Hypothalamus (tissue), 51 donors: ENCODE measurements at regions not wholly inside any gene's neighbourhood (a gene's known extent, or its start where the extent isn't known, plus 50 kb on each side); places are given as distances from the start of the nearest gene placed in this dataset.
"Not testable (repeated sequence)": the region's sequence is repeated elsewhere in the genome, so short reads cannot be mapped to it uniquely, and the experiment has no call there.

Experiments used
- DNase-seq, 51 donors: peaks; one replicate each; lab custom pipeline; 2025; lab: John Stamatoyannopoulos, UW

GRCh38 chr5:116970318-116970717 lies 395.7 kb upstream of the SEMA6A start:
- no peak for DNase-seq

- no peak for DNase-seq
These were observed 389.8 kb upstream of the SEMA6A start for GRCh38 chr5:116964438-116964837.

- no peak for DNase-seq
These were observed 386.4 kb upstream of the SEMA6A start for GRCh38 chr5:116961021-116961420.

- no peak for DNase-seq
These were observed 385.2 kb upstream of the SEMA6A start for GRCh38 chr5:116959843-116960242.

GRCh38 chr5:116953251-116953930 lies 378.8 kb upstream of the SEMA6A start:
- DNase-seq, result peak in 22 of 51 donors; percentile 1 to 83 (median 16)

GRCh38 chr5:116951219-116951618 lies 376.6 kb upstream of the SEMA6A start:
- DNase-seq, result no peak

- DNase-seq, result peak in 29 of 51 donors; percentile 1 to 48 (median 19)
These were observed 373.3 kb upstream of the SEMA6A start for GRCh38 chr5:116947691-116948528.

GRCh38 chr5:116945613-116946382 lies 371.2 kb upstream of the SEMA6A start:
- DNase-seq, result not testable (repeated sequence)

GRCh38 chr5:116944183-116944582 lies 369.6 kb upstream of the SEMA6A start:
- DNase-seq, result no peak

- no peak for DNase-seq
These were observed 368.0 kb upstream of the SEMA6A start for GRCh38 chr5:116942622-116943021.

GRCh38 chr5:116939641-116940040 lies 365.0 kb upstream of the SEMA6A start:
- DNase-seq, result peak in 1 of 51 donors; percentile 7

GRCh38 chr5:116938488-116938887 lies 363.9 kb upstream of the SEMA6A start:
- DNase-seq, result peak in 20 of 51 donors; percentile 1 to 58 (median 12)

GRCh38 chr5:116935561-116936162 lies 361.0 kb upstream of the SEMA6A start:
- DNase-seq, result no peak

- DNase-seq, result no peak
These were observed 356.0 kb upstream of the SEMA6A start for GRCh38 chr5:116930616-116931015.

- DNase-seq, result no peak
These were observed 348.7 kb upstream of the SEMA6A start for GRCh38 chr5:116923344-116923743.

- DNase-seq, result no peak
These were observed 347.9 kb upstream of the SEMA6A start for GRCh38 chr5:116922532-116922931.

- no peak for DNase-seq
These were observed 340.4 kb upstream of the SEMA6A start for GRCh38 chr5:116914869-116915504.

GRCh38 chr5:116912221-116912620 lies 337.6 kb upstream of the SEMA6A start:
- no peak for DNase-seq

- DNase-seq, result no peak
These were observed 336.5 kb upstream of the SEMA6A start for GRCh38 chr5:116911074-116911473.

- no peak for DNase-seq
These were observed 333.9 kb upstream of the SEMA6A start for GRCh38 chr5:116908537-116908936.
